Prostate gland (tissue), 2 donors: ENCODE measurements at regions not wholly inside any gene's neighbourhood (a gene's known extent, or its start where the extent isn't known, plus 50 kb on each side); places are given as distances from the start of the nearest gene placed in this dataset.
"Not testable (repeated sequence)": the region's sequence is repeated elsewhere in the genome, so short reads cannot be mapped to it uniquely, and the experiment has no call there.

Source experiments
- DNase-seq: peaks from one replicate; pipeline ENCODE4 v3.0.0-alpha.2; 2019; ENCODE audit warnings: low spot score
- H3K27ac ChIP-seq, 2 donors: fragments of 200-600 bp; sonication (generic); 2 replicates each; pipeline ENCODE4 v1.5.1; 2017 to 2019
- H3K27me3 ChIP-seq: fragments of 200-600 bp; sonication (generic); replicated peaks from 2 replicates; pipeline ENCODE4 v1.5.1; 2019; ENCODE audit not compliant: insufficient read depth
- H3K36me3 ChIP-seq, 2 donors: fragments of 200-600 bp; sonication (generic); 1 replicate in 1 of 2; 2 replicates in 1 of 2; pipeline versions ENCODE4 v1.5.1 to v1.8.1; 2017 to 2019
- H3K4me1 ChIP-seq: fragments of 200-600 bp; sonication (generic); replicated peaks from 2 replicates; pipeline ENCODE4 v1.5.1; 2019
- H3K4me3 ChIP-seq, 2 donors: fragments of 200-600 bp; sonication (generic); 2 replicates each; pipeline ENCODE4 v1.5.1; 2017 to 2019
- H3K9me3 ChIP-seq: fragments of 200-600 bp; sonication (generic); 2 replicates; pipeline ENCODE4 v1.5.1; 2017
- CTCF ChIP-seq, 4 experiments: fragments of 200-600 bp in 2 of 4; fragments of 450-650 bp in 2 of 4; sonication (generic) in 2 of 4; IDR thresholded peaks; 1 replicate in 3 of 4; 2 replicates in 1 of 4; pipeline ENCODE4 v1.5.1; 2016 to 2019; ENCODE audit warnings: antibody characterized with exemption in 4 of 4, mild to moderate bottlenecking in 2 of 4, moderate library complexity in 2 of 4
- POLR2A ChIP-seq: fragments of 450-650 bp; IDR thresholded peaks from one replicate; pipeline ENCODE4 v1.6.1; 2016; ENCODE audit warnings: antibody characterized with exemption, mild to moderate bottlenecking
- POLR2AphosphoS5 ChIP-seq: sonication (generic); formaldehyde crosslinking; IDR thresholded peaks from one replicate; pipeline ENCODE4 v1.6.1; 2017; ENCODE audit warnings: antibody characterized with exemption
- WGBS: methylation state at CpG from one replicate; pipeline ENCODE4 v1.1.5; 2018; 5-methylcytosine and 5-hydroxymethylcytosine counted together
- intact Hi-C: fragments of 100-400 bp; cut with DNase I; formaldehyde crosslinking; loops from one replicate; pipeline ENCODE4 v1.14.2; 2022

- H3K9me3 ChIP-seq, H3K27me3 ChIP-seq, H3K4me3 ChIP-seq, H3K4me1 ChIP-seq, intact Hi-C loops, H3K36me3 ChIP-seq, H3K27ac ChIP-seq, DNase-seq: not testable (repeated sequence)
- WGBS = 71% methylated on average over 1 of the region's 2 CpGs
These were observed 213.4 kb downstream of the SPATA31A1 start for GRCh38 chr9:39568900-39569299.

GRCh38 chr9:39573024-39574022 lies 217.9 kb downstream of the SPATA31A1 start:
- H3K4me3 ChIP-seq, H3K27me3 ChIP-seq, intact Hi-C loops, DNase-seq, H3K36me3 ChIP-seq, H3K9me3 ChIP-seq, H3K27ac ChIP-seq, H3K4me1 ChIP-seq: not testable (repeated sequence)
- WGBS = 58% methylated on average over 5 of the region's 10 CpGs

- H3K9me3 ChIP-seq, intact Hi-C loops, H3K27ac ChIP-seq, DNase-seq, H3K4me1 ChIP-seq, H3K4me3 ChIP-seq, H3K36me3 ChIP-seq, H3K27me3 ChIP-seq: not testable (repeated sequence)
- WGBS = 69% methylated on average over 4 of the region's 4 CpGs
These were observed 223.5 kb downstream of the SPATA31A1 start for GRCh38 chr9:39579000-39579399.

GRCh38 chr9:39581296-39581695 lies 225.8 kb downstream of the SPATA31A1 start:
- intact Hi-C loops, H3K4me1 ChIP-seq, H3K9me3 ChIP-seq, H3K36me3 ChIP-seq, H3K4me3 ChIP-seq, H3K27me3 ChIP-seq, DNase-seq, H3K27ac ChIP-seq: not testable (repeated sequence)
- 97% methylated on average over 3 of the region's 3 CpGs for WGBS

- intact Hi-C loops, H3K27me3 ChIP-seq, H3K9me3 ChIP-seq, H3K4me3 ChIP-seq, H3K27ac ChIP-seq, DNase-seq, H3K4me1 ChIP-seq, H3K36me3 ChIP-seq: not testable (repeated sequence)
- 32% methylated on average over 1 of the region's 1 CpG for WGBS
These were observed 227.4 kb downstream of the SPATA31A1 start for GRCh38 chr9:39582677-39583412.

- DNase-seq, H3K27ac ChIP-seq, intact Hi-C loops, H3K27me3 ChIP-seq, H3K36me3 ChIP-seq, H3K4me3 ChIP-seq, H3K9me3 ChIP-seq, H3K4me1 ChIP-seq: not testable (repeated sequence)
These were observed 227.9 kb downstream of the SPATA31A1 start for GRCh38 chr9:39583413-39583747.

- H3K4me1 ChIP-seq, H3K36me3 ChIP-seq, DNase-seq, H3K4me3 ChIP-seq, H3K27me3 ChIP-seq, H3K27ac ChIP-seq, H3K9me3 ChIP-seq, intact Hi-C loops: not testable (repeated sequence)
- WGBS = 94% methylated on average over 6 of the region's 7 CpGs
These were observed 229.8 kb downstream of the SPATA31A1 start for GRCh38 chr9:39585233-39585632.

- no peaks in the 10 kb centered on the region for H3K9me3 ChIP-seq
- no peaks in the 10 kb centered on the region for H3K4me1 ChIP-seq
- intact Hi-C loops = no loop called here
- WGBS = 77% methylated on average over 3 of the region's 3 CpGs
- H3K36me3 ChIP-seq = no peaks in the 10 kb centered on the region
- no peak for TF ChIP-seq CTCF (IDR thresholded peaks at IDR 0.05)
- TF ChIP-seq POLR2A = no peak
- no peak for TF ChIP-seq POLR2AphosphoS5
- no peaks in the 10 kb centered on the region for H3K27me3 ChIP-seq
- H3K27ac ChIP-seq = no peak overlapping the region
- DNase-seq = no peak
- no peak overlapping the region for H3K4me3 ChIP-seq
These were observed 232.5 kb downstream of the SPATA31A1 start for GRCh38 chr9:39587844-39588499.
